ENCODE measurements at regions not wholly inside any gene's neighbourhood (a gene's known extent, or its start where the extent isn't known, plus 50 kb on each side); places are given as distances from the start of the nearest gene placed in this dataset.

DNA sequence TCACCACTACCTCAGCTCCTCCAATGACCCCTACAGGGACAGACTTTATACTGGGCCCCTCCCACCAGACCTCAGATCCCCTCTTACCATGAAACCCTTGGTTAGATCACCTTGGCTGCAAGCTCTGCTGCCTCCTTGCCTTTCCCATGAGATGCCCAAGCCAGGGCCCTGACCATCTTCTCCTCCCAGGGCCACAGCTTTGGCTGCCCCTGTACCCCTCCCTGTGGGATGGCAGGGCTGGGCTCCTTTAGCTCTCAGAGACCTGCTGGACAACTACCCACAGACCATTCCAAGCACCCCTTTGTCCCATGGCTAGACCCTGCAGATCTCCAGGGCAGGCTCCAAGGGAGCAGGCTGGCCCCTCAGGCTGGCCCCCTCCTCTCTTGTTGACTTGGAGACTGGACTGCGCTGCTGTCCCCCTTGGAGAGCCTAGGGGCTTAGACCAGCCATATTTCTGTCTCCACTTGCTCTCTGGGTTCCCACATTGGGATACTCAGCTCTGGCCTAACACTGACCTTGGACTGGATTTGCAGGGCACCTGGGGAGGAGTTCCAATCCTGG lies 1692.7 kb downstream of the TP53TG3F start:
- TF ChIP-seq, protein P1, sequence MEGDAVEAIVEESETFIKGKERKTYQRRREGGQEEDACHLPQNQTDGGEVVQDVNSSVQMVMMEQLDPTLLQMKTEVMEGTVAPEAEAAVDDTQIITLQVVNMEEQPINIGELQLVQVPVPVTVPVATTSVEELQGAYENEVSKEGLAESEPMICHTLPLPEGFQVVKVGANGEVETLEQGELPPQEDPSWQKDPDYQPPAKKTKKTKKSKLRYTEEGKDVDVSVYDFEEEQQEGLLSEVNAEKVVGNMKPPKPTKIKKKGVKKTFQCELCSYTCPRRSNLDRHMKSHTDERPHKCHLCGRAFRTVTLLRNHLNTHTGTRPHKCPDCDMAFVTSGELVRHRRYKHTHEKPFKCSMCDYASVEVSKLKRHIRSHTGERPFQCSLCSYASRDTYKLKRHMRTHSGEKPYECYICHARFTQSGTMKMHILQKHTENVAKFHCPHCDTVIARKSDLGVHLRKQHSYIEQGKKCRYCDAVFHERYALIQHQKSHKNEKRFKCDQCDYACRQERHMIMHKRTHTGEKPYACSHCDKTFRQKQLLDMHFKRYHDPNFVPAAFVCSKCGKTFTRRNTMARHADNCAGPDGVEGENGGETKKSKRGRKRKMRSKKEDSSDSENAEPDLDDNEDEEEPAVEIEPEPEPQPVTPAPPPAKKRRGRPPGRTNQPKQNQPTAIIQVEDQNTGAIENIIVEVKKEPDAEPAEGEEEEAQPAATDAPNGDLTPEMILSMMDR (conservative IDR thresholded peaks at IDR 0.05; ENCODE audit: low read depth, low read length), result no peak
- no peak for TF ChIP-seq EZH2 (IDR thresholded peaks at IDR 0.05; ENCODE audit: borderline replicate concordance, low read depth, low read length, poor library complexity, severe bottlenecking)
